ENCODE measurements at regions not wholly inside any gene's neighbourhood (a gene's known extent, or its start where the extent isn't known, plus 50 kb on each side); places are given as distances from the start of the nearest gene placed in this dataset.

DNA sequence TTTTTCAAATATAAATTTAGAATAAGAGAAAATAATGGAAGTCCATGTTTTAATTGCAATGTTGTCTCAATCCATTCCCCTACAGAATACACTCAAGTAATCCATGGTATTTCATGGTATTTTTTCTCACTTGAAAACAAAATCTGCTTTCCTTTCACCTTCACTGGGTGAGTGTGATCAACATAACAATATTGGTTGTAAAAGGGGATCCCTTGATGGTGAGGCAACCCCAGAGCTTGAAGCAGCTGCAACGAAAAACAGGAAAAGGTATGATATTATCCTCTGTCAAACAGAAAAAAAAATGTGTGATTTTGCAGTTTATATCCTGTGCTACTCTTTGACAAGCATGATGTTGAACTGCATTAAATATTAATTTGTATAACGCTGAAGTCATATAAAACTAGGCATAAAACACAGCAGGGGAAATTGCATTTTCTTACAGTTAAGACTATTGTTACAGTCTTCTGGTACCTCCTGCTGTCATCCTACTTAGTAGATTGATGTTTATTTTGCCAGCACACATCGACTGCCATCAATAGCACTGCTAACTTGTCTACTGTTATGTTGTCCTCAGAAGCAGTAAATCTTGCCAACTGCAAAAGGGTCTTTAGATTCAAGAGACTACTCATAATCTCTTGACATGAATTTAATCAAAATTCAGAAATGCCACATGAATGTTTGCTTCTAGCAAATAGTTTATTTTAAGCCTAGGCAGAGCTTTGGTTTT is 373.1 kb upstream of the MIR17HG start:
- no peak overlapping the region for H3K4me3 ChIP-seq (ENCODE audit: low read depth, low read length)

DNA sequence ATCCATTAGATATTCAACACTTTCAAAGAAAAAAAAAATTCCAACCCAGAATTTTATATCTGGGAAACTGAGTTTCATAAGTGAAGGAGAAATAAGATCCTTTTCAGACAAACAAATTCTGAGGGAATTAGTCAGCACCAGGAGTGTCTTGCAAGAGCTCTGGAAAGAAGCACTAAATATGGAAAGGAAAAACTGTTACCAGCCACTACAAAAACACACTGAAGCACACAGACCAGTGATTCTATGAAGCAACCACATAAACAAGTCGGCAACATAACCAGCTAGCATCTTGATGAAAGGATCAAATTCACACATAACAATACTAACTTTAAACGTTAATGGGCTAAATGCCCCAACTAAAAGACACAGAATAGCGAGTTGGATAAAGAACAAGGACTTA is 368.4 kb upstream of the MIR17HG start:
- no peak overlapping the region for H3K4me3 ChIP-seq (ENCODE audit: low read depth, low read length)

DNA sequence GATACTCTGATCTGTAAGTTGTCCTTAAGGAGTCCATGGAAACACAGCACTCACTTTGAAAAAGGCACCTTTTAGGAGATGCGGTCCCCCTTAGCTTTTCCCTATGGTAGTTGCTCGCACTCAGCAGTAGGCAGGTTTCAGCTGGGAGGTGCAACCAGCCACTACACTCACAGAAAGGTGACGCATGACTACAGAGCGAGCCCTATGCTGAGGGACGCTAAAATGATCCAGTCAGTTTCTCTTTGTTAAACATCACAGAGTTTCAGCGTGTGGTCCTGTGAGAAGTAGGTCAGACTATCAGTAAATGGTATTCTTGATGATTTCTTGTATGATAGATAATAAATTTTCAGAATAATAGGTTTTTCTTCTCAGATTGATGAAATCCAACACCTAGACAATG is 362.7 kb upstream of the MIR17HG start:
- H3K4me3 ChIP-seq (ENCODE audit: low read depth, low read length), result no peak overlapping the region

DNA sequence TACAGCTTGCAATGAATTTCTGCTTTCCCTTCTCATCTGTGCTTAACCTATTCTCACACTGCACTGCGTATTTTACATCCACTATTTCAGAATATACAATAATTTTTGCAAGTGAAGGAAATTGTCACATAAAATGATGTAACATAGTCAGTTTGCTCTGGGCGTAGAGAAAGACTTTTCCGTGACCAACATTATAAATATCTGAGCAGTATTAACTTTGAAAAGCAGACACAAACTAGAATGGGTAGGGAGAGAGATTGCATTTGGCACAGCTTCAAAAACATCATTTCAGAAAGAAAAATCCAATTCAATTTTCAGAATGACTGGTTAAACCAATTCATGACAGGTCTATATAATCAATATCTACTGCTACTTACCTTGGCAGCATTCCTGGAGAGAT is 352.5 kb upstream of the MIR17HG start:
- H3K4me3 ChIP-seq (ENCODE audit: low read depth, low read length), result no peak overlapping the region

DNA sequence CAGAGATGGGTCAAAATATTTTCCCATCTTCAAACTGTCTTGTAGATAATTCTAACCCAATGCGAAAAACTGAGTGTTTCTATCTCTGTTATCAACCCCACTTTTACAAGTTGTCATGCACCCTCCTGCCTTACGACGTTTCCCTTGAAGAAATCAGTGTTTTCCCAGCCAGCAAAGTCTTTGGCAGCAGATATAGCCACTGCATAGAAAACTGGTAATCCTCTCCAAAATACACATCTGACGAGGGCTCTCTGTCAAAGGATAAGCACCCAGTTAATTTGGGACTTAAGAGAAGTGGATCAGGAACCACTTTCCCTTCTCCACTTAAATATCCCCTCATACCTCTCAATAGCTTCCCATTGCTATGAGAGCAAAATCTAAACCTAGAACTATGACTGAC is 351.9 kb upstream of the MIR17HG start:
- no peak overlapping the region for H3K4me3 ChIP-seq (ENCODE audit: low read depth, low read length)

DNA sequence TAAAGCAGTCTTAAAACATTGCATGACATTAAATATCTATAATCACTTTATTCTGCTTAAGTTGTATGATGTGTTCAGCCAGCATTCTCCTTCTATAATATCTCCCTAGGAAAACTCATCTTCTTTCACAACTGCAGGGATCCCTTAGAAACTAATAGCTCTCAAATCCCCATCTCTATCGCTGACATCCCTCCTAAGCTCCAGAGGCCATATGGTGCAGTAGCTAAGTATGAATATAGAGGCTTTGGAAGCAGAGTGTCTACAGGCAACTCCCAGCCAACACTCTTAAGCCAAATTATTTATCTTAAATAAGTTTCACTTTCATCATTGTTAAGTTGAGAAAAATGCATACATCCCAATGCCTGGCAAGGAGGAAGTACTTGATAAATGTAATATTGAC is 349.5 kb upstream of the MIR17HG start:
- no peak overlapping the region for H3K4me3 ChIP-seq (ENCODE audit: low read depth, low read length)

DNA sequence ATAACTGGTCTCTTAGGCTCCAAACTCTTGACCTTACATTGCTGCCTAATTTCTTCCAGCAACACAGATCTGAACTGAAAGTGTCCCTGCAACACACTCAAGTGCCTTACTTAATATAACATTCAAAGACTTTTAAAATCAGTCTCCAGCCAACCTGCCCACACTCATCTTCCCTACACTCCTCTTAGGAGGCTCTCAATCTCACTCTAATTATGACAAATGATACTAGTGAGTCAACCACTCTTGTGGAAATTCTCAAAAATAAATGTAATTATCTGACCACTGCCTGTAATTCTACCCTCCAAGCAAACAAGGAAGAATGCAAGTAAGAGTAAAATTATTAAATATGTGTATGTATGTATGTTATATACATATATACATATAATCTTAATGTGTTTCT is 348.1 kb upstream of the MIR17HG start:
- no peak overlapping the region for H3K4me3 ChIP-seq (ENCODE audit: low read depth, low read length)

DNA sequence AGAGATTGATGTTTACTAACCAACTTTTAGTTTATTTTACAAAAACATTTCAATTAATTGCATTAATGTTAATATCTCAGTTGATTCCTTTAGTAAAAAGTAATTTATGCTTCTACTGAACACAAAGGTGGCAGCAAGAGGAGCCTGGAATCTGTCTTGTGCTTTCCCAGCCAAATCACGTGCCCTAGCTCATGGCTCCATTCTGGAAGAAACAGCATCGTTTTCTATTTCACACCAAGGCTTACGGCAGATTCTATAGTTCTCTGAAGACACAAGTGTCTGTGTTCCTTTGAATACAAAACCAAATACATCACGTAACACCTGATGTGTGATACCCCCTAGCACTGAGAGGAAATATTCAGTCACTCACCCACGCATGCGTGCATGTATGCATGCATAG is 346.1 kb upstream of the MIR17HG start:
- H3K4me3 ChIP-seq (ENCODE audit: low read depth, low read length), result no peak overlapping the region

DNA sequence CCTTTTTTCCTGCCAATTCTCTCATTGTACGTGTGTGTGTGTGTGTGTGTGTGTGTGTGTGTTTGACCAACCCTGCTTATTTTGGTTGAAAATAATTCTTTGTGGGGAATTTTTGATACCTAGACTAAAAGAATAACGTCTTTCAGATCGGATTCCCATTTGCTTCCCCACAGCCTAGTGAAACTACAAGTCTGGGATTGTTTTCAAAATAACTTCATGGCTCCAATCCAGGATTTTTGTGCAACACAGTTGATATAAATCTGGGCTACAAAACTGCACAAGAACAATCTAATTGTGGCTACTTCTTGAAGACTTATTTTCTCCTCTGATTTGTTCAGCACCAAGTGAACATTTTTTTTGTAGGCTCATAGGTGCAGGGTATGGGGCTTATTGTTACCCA is 332.8 kb upstream of the MIR17HG start:
- H3K4me3 ChIP-seq (ENCODE audit: low read depth, low read length), result no peak overlapping the region

DNA sequence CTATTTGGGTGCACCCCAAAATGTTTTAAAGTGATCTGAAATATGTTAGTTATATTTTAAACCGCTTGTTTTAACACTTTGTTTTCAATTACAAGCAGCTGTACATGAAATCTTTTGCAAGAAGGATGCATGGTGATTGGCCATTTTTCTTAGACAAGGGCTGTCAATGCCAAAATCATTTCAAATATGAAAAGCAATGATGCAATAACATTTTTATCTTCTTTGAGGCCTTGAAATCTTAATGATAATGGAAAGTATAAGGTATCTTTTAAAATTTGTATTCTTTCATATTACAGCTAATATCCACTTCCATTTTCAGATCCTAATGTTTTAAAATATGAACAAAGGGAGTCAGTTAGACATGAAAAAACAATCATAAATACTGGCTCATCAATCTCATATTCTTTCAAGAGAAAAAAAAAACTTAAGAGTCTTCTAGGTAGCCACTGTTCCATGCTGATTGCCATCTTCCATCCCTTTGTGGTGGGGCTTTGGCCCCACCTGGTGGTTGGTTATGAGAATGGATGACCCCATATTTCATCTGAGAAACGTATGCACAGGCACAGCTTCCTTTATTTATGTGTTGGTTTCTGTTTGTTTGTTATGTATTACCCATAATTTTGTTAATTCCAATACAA is 330.3 kb upstream of the MIR17HG start:
- H3K4me3 ChIP-seq (ENCODE audit: low read depth, low read length), result no peak overlapping the region

DNA sequence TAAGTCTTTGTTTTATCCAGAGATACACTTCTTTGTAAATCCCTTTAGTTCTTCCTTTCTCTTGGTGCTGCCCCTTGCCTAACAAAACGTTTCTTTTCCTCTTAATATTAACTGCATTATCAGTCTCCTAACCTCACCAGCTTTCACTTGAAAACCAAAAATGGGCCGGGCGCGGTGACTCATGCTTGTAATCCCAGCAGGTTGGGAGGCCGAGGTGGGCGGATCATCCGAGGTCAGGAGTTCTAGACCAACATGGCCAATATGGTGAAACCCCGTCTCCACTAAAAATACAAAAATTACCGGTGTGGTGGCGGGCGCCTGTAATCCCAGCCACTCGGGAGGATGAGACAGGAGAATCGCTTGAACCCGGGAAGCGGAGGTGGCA is 329.8 kb upstream of the MIR17HG start:
- no peak overlapping the region for H3K4me3 ChIP-seq (ENCODE audit: low read depth, low read length)

DNA sequence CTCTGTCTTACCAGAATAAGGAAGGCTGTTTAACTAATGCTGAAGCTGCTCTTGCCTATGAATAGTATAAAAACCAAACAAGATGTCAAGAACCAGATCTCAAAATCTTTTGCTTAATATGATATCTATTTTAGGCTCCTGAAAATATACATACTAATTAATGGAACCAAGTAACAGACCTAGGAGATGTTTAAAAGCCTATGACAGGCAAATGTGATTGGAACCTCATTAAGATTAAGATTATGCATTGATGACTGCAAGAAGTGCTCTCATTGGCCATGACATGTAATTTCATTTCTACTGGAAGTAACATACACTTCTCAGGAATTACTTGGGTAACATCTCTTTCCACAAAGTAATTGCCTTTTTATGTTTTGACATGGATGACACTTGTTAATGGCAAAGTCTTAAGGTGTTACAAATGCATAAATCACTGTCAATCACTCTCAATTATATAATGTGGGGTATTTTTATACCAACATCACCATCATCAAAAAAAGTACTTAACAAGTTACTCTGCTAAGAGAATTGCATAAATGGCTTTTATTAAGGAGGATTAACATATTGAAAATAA is 326.9 kb upstream of the MIR17HG start:
- H3K4me3 ChIP-seq (ENCODE audit: low read depth, low read length), result no peak overlapping the region

DNA sequence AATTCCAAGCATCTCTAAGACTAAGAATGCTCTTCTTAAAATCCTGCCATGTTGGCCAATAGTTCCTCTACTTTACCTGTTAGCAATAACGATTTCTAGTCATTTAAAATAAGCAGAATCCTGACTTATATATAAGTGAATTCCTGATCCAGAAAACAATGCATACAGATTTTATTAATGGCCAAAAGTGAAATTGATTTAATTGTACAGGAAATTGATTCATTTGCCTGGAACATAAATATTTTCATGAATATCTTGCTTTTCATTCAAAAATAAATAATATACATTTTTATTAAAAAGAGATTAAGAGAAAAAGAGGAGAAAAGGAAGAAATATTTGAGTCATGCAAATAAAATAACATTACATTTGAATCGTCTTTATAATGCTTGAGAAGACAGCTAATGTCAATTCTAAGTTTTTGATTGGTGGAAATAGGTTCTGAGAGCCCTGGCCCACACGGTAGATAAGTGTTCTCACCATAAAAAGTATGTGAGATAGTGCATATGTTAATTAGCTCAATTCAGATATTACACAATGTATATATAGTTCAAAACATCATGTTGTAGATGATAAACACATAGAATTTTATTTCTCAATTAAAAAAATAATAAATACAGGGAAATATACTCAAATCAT is 323.2 kb upstream of the MIR17HG start:
- H3K4me3 ChIP-seq (ENCODE audit: low read depth, low read length), result no peak overlapping the region

DNA sequence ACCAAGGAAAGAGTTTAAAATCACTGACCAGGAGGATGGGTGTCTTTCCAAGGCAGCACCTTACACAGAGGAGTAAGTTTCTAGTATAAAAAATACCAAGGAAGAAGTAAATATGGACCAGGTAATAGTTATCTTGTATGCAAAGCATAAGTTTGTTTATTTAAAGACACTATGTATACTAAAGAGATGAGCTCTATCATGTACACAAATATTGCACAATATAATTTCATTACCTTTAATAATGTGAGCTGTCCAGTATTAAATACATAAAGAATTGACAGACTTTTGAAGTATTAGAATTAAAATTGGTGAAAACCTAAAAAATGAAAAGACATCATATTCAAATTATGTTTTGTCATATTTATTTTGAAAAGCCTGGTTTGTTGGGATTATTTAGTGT is 322.0 kb upstream of the MIR17HG start:
- no peak overlapping the region for H3K4me3 ChIP-seq (ENCODE audit: low read depth, low read length)

DNA sequence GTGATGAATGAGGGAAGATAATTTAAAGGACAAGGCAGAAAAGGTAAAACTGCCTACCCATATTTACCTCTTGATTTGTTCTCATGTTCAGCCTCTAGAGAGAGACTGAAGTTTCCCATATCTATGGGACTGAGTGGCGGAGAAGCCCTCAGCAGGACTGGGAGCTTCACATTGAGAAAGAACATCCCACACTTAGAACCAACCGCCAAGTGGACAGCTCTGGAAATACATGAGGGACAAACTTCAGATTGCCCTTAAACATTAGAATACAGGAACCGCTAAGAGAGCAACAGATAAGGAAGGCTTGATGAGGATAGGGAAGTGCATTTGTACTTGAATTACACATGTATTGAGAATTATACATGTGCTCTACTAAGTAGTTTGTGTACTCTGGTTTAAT is 316.0 kb upstream of the MIR17HG start:
- no peak overlapping the region for H3K4me3 ChIP-seq (ENCODE audit: low read depth, low read length)

DNA sequence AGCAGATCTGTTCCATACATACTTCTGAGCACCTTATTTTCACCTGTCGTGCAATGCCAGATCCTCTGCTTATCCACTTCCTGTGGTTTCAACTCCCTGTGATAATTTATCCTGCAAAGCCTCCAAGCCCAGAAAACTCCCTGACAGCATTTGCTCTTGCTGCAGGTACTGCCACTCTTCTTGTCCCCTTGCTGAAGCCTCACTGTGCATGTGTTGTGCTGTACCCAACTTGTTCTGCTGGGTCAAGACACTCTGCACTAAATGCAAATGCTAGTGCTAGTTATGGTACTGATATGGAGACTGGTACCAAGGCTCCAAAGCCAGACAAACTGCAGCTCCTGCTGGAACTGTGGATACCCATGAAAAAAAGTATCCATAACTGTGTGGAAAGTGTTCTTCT is 315.4 kb upstream of the MIR17HG start:
- H3K4me3 ChIP-seq (ENCODE audit: low read depth, low read length), result no peak overlapping the region

DNA sequence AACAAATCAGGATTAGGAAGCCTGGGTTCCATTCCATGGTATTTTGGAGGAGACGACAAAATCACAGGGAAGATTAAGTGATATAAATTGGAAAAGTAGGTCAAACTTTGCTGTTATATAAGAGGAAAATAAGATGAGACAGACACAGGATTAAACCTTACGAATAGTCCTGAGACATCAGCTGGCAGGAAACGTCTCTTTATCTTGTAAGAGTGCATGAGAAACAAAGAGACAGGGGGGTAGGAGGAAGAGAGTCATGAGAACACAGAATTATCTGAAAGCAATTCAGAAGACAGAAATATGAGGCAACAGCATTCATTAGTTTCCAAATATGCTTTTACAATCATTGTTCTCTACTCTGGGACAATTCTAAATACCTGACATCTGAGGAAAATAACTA is 310.6 kb upstream of the MIR17HG start:
- no peak overlapping the region for H3K4me3 ChIP-seq (ENCODE audit: low read depth, low read length)

DNA sequence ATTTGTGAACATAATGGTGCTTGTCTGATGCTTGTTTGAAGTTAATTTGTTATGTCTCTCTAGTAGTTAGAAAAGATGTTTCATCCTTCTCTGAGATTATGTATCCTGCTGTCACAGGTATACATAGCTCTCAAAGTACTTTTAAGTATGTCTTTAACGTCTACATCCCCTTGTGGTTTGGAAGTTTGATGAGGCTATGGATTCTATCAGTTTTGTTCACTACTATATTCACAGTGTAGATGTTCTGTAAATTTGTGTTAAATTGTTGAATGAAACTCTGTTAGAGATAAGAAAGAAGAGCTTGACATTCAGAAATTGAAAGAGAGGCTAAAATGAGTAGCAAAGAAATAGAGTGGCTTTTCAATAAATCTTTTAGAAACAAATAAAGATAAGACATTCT is 304.6 kb upstream of the MIR17HG start:
- no peak overlapping the region for H3K4me3 ChIP-seq (ENCODE audit: low read depth, low read length)

DNA sequence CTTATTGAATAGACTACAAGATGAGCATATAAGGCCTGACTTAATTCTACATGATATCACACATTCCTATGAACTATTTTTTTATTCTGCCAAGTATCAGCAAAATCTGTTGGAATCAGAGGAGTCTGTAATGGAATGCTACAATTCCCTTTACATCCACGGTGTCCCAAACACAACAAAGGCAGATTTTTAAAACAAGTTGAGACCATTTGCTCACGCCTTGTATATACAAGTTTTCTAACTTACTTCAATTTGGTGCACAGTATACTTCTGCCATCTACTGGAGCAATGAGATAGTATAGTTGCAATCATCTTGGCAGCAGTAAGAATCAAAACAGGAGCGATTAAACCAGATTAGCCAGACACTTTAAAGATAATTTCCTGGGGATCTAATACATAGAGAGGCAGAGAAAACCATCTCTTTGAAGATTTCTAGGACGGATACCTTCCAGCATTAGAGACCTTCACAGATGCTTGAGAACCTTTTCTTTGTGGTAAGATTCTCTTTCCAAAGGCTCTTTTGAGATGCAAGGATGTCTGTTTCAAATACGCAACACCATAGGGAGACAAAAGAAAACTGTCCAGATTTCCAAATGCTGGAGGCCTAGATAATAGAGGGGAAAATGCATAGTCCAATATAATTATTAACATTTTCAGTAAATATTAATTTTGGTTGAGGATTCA is 302.0 kb upstream of the MIR17HG start:
- no peak overlapping the region for H3K4me3 ChIP-seq (ENCODE audit: low read depth, low read length)

DNA sequence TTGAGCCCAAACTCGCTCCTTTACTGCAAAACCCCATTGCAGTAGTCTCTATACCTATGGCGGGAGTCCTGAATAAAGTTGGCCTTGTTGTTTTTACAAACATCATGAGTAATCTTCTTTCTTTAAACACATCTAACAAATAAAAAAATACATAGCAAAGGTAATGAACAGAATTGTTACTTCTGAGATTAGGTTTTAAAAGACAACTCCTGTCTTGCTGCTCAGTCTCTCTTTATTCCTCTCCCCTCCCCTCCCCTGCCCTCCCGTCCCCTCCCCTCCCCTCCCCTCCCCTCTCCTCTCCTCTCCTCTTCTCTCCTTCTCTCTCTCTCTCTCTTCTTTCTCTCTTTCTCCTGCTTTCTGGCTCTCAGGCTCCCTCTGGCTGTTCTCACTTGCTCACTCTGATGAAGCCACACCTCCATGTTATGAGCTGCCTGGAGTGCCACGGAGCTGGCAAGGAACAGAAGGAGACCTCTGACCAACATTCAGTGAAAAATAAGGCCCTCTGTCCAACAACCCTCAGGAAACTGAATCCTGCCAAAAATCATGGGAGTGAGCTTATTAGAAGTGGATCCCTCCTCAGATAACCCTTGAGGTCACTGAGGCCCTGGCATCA is 300.7 kb upstream of the MIR17HG start:
- no peak overlapping the region for H3K4me3 ChIP-seq (ENCODE audit: low read depth, low read length)

DNA sequence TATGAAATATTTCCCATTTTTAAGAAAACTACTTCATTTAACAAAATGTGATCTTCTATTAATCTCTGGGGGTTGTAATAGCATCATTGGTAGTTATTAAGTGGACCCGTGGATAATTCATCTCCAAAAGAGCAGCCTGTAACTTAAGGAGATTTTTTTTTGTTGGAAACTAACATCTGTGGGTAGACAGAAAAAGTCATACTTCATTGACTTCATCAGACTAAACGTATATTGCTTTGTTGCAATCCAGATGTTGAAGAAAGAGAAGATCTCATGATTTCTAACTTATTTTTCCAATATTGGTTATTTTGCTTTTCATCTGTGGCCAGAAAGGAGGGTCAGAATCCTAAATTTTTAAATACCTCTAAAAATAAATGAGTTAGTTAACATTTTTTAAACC is 296.5 kb upstream of the MIR17HG start:
- no peak overlapping the region for H3K4me3 ChIP-seq (ENCODE audit: low read depth, low read length)

Measured in iPS-11a (cell line).